A549 (cell line): ENCODE measurements at regions not wholly inside any gene's neighbourhood (a gene's known extent, or its start where the extent isn't known, plus 50 kb on each side); places are given as distances from the start of the nearest gene placed in this dataset.
A peak's percentile ranks its signal among the peaks of the same experiment; 100 is the strongest.
"Not testable (repeated sequence)": the region's sequence is repeated elsewhere in the genome, so short reads cannot be mapped to it uniquely, and the experiment has no call there.

Source experiments
- ATAC-seq, 2 experiments: fragments of 200-7000 bp in 1 of 2; fragments of >200 bp in 1 of 2; cut with Nextera tagmentation in 1 of 2; cut with Tn5 transposase in 1 of 2; 3 replicates each; pipeline versions ENCODE4 v1.8.0 to v1.9.1; 2018 to 2020; ENCODE audit warnings: mild to moderate bottlenecking in 1 of 2, moderate library complexity in 1 of 2
- CTCF ChIA-PET: fragments of 300-600 bp; sonication (Branson Sonifier 250); formaldehyde crosslinking; extraction: SDS; loops from one replicate; lab custom pipeline; 2021; ENCODE audit warnings: antibody characterized with exemption, inconsistent platforms; lab: Yijun Ruan, JAX
- POLR2A ChIA-PET: fragments of 350-600 bp; formaldehyde crosslinking; extraction: SDS; loops from one replicate; lab custom pipeline; 2021; ENCODE audit warnings: antibody characterized with exemption, inconsistent platforms; lab: Yijun Ruan, JAX
- DNase-seq, 2 experiments: peaks; one replicate each; pipeline versions ENCODE4 v3.0.0 to v3.0.0-alpha.2; 2011 to 2016; ENCODE audit warnings: low read depth in 1 of 2, low spot score in 1 of 2
- FAIRE-seq: peaks from 2 replicates; lab custom pipeline; 2011; peaks lifted over from hg19 to GRCh38; lab: Jason Lieb, UNC
- H3K27ac ChIP-seq, 2 experiments: fragments of >200 bp; sonication (Bioruptor Twin); formaldehyde crosslinking; 3 replicates each; pipeline ENCODE4 v1.5.1; 2016 to 2017
- H3K4me1 ChIP-seq: fragments of >200 bp; sonication (Bioruptor Twin); formaldehyde crosslinking; 3 replicates; pipeline ENCODE4 v1.6.1; 2016
- H3K4me2 ChIP-seq: fragments of >200 bp; sonication (Bioruptor Twin); formaldehyde crosslinking; 3 replicates; pipeline ENCODE4 v1.6.1; 2016
- H3K4me3 ChIP-seq: fragments of >200 bp; sonication (Bioruptor Twin); formaldehyde crosslinking; 3 replicates; pipeline ENCODE4 v1.5.1; 2016
- H3K9me3 ChIP-seq: fragments of >200 bp; sonication (Bioruptor Twin); formaldehyde crosslinking; 3 replicates; pipeline ENCODE4 v1.6.1; 2016
- CBX8 ChIP-seq: fragments of 200-600 bp; sonication (generic); IDR thresholded peaks from 2 replicates; pipeline ENCODE4 v1.6.1; 2016
- CHD4 ChIP-seq: fragments of 200-600 bp; sonication (generic); IDR thresholded peaks from 2 replicates; pipeline ENCODE4 v1.6.1; 2016; ENCODE audit warnings: antibody characterized with exemption, mild to moderate bottlenecking, borderline replicate concordance
- EHF ChIP-seq: fragments of 250-450 bp; sonication (Bioruptor Pico); IDR thresholded peaks from 2 replicates; pipeline ENCODE4 v1.5.0; 2020; ENCODE audit warnings: mild to moderate bottlenecking
- FOSB ChIP-seq: fragments of 250-450 bp; sonication (Bioruptor Pico); IDR thresholded peaks from 2 replicates; pipeline ENCODE4 v1.5.0; 2020; ENCODE audit warnings: mild to moderate bottlenecking, moderate library complexity
- FOXS1 ChIP-seq: fragments of 250-450 bp; sonication (Bioruptor Pico); IDR thresholded peaks from 2 replicates; pipeline ENCODE4 v1.5.0; 2020; ENCODE audit warnings: mild to moderate bottlenecking, moderate library complexity
- HOXB5 ChIP-seq: fragments of 250-450 bp; sonication (Bioruptor Pico); IDR thresholded peaks from 2 replicates; pipeline ENCODE4 v1.5.0; 2020; ENCODE audit warnings: mild to moderate bottlenecking, moderate library complexity
- NR3C1 ChIP-seq: fragments of >200 bp; sonication (Bioruptor Twin); formaldehyde crosslinking; IDR thresholded peaks from 3 replicates; pipeline ENCODE4 v1.6.1; 2017
- RAD21 ChIP-seq, 2 experiments: fragments of >200 bp in 1 of 2; sonication (Bioruptor Twin) in 1 of 2; formaldehyde crosslinking in 1 of 2; IDR thresholded peaks in 1 of 2; conservative IDR thresholded peaks in 1 of 2; 2 replicates in 1 of 2; 3 replicates in 1 of 2; pipeline ENCODE4 v1.6.1; 2012 to 2018; ENCODE audit warnings: inconsistent platforms in 1 of 2
- RCOR1 ChIP-seq: fragments of 150-350 bp; IDR thresholded peaks from 2 replicates; pipeline ENCODE4 v1.6.1; 2014; ENCODE audit warnings: antibody characterized with exemption, low read length, low read depth
- SMC3 ChIP-seq: fragments of >200 bp; sonication (Bioruptor Twin); formaldehyde crosslinking; IDR thresholded peaks from 3 replicates; pipeline ENCODE4 v1.6.1; 2018; ENCODE audit warnings: inconsistent platforms
- ZC3H11A ChIP-seq: fragments of 450-650 bp; IDR thresholded peaks from 2 replicates; pipeline ENCODE4 v1.6.1; 2014; ENCODE audit warnings: antibody characterized with exemption, mild to moderate bottlenecking
- ZFP36 ChIP-seq: fragments of 450-650 bp; IDR thresholded peaks from 2 replicates; pipeline ENCODE4 v1.6.1; 2014; ENCODE audit warnings: borderline replicate concordance; ENCODE audit not compliant: partially characterized antibody
- WGBS: methylation state at CpG from one replicate; pipeline ENCODE4 v1.1.6; 2017; ENCODE audit errors: missing lambda C conversion rate; 5-methylcytosine and 5-hydroxymethylcytosine counted together
- TF ChIP-seq, protein P1 (sequence below): fragments of >200 bp; sonication (Bioruptor Twin); formaldehyde crosslinking; IDR thresholded peaks from 3 replicates; pipeline ENCODE4 v1.5.1; 2016
- TF ChIP-seq, protein P2 (sequence below): fragments of 250-450 bp; sonication (Bioruptor Pico); IDR thresholded peaks from 2 replicates; pipeline ENCODE4 v1.5.0; 2020; ENCODE audit warnings: low read depth, mild to moderate bottlenecking, moderate library complexity
- TF ChIP-seq, protein P3 (sequence below): fragments of >200 bp; sonication (Bioruptor Twin); formaldehyde crosslinking; IDR thresholded peaks from 3 replicates; pipeline ENCODE4 v1.6.1; 2016

DNA sequence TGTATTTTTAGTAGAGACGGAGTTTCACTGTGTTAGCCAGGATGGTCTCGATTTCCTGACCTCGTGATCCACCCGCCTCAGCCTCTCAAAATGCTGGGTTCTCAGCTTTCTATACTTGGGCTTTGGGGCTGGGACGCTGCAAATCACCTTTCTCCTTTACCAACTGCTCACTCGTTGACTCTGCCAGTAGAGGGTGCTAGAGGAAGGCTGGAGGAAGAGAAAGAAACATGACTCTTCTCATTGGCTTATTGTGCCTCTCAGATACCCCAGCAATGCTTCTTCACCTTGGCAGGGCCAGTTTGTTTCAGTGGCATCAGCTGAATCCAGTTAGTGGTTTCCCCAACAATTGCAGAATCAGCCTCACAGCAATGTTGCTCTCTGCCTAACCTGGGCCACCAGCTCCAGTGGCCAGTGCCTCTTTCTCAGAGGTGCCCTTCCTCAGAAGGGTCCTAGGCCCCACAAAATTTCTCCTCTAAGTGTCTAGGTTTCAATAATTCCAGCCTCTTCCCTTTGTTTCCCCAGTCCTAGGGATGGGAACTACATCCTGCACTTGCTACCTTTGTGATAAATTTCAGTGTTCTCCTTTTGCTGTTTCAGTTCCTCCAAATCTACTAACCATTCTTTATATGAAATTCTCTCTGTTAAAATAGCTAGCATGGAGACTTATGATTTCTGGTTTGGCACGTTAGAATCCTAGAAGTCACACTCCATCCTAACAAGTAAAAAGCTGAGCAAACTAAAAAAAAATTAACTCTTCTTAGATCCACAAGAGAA, 71.5 kb upstream of the VSTM5 start:
- H3K4me2 ChIP-seq, result no peak overlapping the region
- no peak overlapping the region for H3K4me3 ChIP-seq
- TF ChIP-seq, protein P1, sequence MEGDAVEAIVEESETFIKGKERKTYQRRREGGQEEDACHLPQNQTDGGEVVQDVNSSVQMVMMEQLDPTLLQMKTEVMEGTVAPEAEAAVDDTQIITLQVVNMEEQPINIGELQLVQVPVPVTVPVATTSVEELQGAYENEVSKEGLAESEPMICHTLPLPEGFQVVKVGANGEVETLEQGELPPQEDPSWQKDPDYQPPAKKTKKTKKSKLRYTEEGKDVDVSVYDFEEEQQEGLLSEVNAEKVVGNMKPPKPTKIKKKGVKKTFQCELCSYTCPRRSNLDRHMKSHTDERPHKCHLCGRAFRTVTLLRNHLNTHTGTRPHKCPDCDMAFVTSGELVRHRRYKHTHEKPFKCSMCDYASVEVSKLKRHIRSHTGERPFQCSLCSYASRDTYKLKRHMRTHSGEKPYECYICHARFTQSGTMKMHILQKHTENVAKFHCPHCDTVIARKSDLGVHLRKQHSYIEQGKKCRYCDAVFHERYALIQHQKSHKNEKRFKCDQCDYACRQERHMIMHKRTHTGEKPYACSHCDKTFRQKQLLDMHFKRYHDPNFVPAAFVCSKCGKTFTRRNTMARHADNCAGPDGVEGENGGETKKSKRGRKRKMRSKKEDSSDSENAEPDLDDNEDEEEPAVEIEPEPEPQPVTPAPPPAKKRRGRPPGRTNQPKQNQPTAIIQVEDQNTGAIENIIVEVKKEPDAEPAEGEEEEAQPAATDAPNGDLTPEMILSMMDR, result peak; percentile 44
- TF ChIP-seq RAD21 (conservative IDR thresholded peaks at IDR 0.05 in 1 of 2, IDR thresholded peaks at IDR 0.05 in 1 of 2) (peak; percentile 52 to 75), ZFP36 (no peak), SMC3 (peak; percentile 44), CBX8 (no peak), HOXB5 (CRISPR knock-in tag) (no peak)
- TF ChIP-seq, protein P2, sequence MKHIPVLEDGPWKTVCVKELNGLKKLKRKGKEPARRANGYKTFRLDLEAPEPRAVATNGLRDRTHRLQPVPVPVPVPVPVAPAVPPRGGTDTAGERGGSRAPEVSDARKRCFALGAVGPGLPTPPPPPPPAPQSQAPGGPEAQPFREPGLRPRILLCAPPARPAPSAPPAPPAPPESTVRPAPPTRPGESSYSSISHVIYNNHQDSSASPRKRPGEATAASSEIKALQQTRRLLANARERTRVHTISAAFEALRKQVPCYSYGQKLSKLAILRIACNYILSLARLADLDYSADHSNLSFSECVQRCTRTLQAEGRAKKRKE, result no peak
- WGBS, result 2% methylated on average over 7 of the region's 7 CpGs
- FAIRE-seq (no peak), DNase-seq (peak; percentile 30 to 51), ATAC-seq (peak; percentile 56 to 87; a peak in 4 of 6 replicates)
- no peak overlapping the region for H3K27ac ChIP-seq
- no peaks in the 10 kb centered on the region for H3K9me3 ChIP-seq
- POLR2A ChIA-PET, result no interaction called here
- H3K4me1 ChIP-seq, result no peaks in the 10 kb centered on the region
- CTCF ChIA-PET, result interaction anchor here (0.6 to 2.6 kb wide), 20 partner anchors 9 to 582 kb away, joined by 3 to 14 read pairs (median 3); partner anchors contain the start of gene PANX1

DNA sequence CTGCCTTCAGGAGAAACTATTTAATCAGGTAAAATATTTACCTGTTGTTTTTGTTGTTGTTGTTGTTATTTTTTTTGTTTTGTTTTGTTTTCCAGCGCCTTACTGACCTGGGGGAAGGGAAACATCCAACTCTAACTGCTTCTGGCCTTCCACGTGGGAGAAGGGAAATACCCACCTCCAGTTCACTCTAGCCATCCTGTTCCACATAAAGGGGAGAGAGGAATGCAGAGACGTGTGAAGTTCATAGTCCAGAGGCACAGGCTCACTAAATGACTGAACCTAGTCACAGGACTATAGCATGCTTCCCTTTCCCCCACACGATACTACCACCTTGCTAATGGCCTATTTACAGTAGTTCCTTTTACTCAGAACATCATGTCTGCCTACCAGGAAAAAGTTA, 72.4 kb upstream of the VSTM5 start:
- H3K4me1 ChIP-seq, result no peaks in the 10 kb centered on the region
- TF ChIP-seq CHD4 (no peak), ZC3H11A (no peak), FOSB (CRISPR knock-in tag) (no peak), ZFP36 (no peak), EHF (CRISPR knock-in tag) (no peak), SMC3 (no peak), NR3C1 (no peak), RCOR1 (no peak), FOXS1 (CRISPR knock-in tag) (no peak)
- TF ChIP-seq, protein P3, sequence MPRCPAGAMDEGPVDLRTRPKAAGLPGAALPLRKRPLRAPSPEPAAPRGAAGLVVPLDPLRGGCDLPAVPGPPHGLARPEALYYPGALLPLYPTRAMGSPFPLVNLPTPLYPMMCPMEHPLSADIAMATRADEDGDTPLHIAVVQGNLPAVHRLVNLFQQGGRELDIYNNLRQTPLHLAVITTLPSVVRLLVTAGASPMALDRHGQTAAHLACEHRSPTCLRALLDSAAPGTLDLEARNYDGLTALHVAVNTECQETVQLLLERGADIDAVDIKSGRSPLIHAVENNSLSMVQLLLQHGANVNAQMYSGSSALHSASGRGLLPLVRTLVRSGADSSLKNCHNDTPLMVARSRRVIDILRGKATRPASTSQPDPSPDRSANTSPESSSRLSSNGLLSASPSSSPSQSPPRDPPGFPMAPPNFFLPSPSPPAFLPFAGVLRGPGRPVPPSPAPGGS, result no peak
- TF ChIP-seq, all 56 proteins: peak for 0
- 10% methylated on average over 4 of the region's 4 CpGs for WGBS
- no peak overlapping the region for H3K4me2 ChIP-seq
- ChIA-PET CTCF (interaction anchor here (0.8 to 2.6 kb wide), 5 partner anchors 8 to 581 kb away, joined by 3 to 10 read pairs (median 3); no protein-coding TSS in a partner anchor), POLR2A (no interaction called here)
- ATAC-seq (no peak), FAIRE-seq (no peak), DNase-seq (no peak)
- H3K4me3 ChIP-seq, result no peak overlapping the region
- H3K27ac ChIP-seq, result no peak overlapping the region
- no peaks in the 10 kb centered on the region for H3K9me3 ChIP-seq

DNA sequence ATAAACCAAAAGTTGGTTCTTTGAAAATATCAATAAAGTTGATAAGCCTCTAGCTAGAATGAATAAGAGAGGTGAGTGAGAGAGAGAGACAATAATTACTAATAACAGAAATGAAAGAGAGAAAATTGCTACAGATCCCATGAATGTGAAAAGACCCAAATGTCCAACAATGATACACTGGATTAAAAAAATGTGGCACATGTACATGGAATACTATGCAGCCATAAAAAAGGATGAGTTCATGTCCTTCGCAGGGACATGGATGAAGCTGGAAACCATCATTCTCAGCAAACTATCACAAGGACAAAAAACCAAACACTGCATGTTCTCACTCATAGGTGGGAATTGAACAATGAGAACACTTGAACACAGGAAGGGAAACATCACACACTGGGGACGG, 75.7 kb upstream of the VSTM5 start:
- H3K27ac ChIP-seq, ATAC-seq, H3K9me3 ChIP-seq, H3K4me1 ChIP-seq, DNase-seq, H3K4me2 ChIP-seq, POLR2A ChIA-PET, FAIRE-seq, CTCF ChIA-PET, H3K4me3 ChIP-seq: not testable (repeated sequence)
- 23% methylated on average over 2 of the region's 2 CpGs for WGBS
